RPMI8226 (cell line): ENCODE measurements at regions not wholly inside any gene's neighbourhood (a gene's known extent, or its start where the extent isn't known, plus 50 kb on each side); places are given as distances from the start of the nearest gene placed in this dataset.
"Not testable (repeated sequence)": the region's sequence is repeated elsewhere in the genome, so short reads cannot be mapped to it uniquely, and the experiment has no call there.

Experiments used
- DNase-seq: peaks from one replicate; pipeline ENCODE4 v3.0.0-alpha.2; 2015

GRCh38 chr21:18096413-18096812, 148.2 kb upstream of the CHODL start:
- not testable (repeated sequence) for DNase-seq

DNA sequence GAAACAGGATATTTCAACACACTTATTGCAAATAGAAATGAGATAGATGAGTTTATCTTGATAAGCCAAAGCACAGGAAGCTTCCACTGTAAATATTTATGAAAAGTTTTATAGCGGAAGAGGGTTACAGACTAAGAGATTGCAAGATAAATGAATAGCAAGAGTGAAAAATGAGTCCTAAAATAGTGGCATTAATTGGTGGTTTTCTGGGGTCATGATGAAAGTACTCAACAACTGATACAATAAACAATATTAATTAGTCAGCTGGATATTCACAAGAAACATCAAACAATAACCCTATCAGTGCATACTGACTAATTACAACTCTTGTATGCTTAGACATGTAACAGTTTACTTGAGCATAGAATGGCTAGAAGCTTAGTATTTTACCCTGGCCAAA, 154.8 kb upstream of the CHODL start:
- DNase-seq: no peak

DNA sequence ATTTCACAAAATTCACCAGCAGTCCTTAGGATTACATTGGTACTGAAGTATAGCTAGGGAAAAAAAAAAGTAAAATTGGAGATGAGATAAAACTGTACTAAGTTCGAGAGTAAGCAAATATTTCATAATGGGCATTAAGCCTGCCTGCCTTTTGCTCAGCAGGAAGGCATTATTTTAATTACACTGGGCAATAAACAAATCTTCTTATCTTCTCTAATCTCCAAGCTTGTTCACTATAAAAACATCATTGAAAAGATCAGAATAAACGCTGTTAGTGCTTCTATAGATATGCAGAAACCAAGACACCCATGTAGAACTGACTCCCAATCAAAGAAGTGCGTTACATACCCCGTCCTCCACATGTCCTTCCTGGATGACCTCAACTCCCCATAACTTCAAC, 174.2 kb upstream of the CHODL start:
- DNase-seq: no peak

GRCh38 chr21:18069875-18070274, 174.8 kb upstream of the CHODL start:
- DNase-seq: no peak

GRCh38 chr21:18060402-18060801, 184.2 kb upstream of the CHODL start:
- DNase-seq: no peak

GRCh38 chr21:18058731-18059398, 185.8 kb upstream of the CHODL start:
- DNase-seq: no peak

DNA sequence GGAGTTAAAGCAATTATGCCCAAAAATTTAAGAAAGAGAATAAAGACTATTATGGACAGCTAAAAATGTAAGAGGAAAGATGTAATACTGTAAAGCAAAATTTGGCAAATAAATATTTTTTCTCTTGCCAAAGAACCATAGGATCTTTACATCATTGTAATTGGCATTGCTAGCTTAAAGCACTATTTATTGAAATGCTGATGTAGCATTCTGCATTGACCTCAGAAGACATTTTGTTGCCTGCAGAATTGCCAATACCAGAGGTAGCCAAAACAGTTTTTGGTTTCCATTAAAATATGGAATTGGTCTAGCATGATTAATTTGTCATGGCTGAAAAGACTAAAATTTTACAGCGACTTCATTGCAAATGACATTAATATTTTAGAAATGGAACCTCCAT, 191.5 kb upstream of the CHODL start:
- DNase-seq: no peak

DNA sequence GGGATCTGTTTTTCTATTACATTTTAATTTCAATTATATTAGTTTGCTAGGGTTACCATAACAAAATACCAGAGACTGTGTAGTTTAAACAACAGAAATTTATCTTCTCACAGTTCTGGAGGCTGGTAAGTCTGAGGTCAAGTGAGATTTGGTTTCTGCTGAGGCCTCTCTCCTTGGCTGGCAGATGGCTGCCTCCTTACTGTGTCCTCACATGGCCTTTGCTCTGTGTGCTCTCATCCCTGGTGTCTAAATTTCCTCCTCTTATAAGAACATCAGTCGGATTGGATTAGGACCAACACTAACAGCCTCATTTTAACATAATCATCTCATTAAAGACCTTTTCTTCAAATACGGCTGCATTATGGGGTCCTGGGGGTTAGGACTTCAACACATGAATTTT, 195.2 kb upstream of the CHODL start:
- no peak for DNase-seq

DNA sequence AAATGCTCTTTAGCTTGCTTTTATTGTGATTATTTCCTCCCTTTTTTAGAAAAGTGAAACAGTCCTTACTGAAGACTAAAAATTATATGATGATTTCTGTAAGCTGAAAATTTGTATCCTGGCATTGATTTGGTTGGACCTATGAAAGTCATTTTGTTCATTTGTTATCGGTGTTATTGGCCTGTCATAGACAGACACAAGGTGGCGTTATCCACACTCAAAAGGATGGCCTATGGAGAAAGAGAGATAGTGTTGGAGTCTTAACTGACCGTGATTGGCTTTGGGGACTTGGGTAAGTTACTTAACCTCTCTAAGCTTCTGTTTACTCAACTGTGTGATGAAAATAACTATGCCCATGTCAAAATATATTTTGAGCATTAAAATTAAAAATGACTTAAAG, 203.6 kb upstream of the CHODL start:
- DNase-seq: peak; percentile 59

GRCh38 chr21:18030248-18030647, 211.1 kb upstream of the C21orf91 start:
- no peak for DNase-seq

DNA sequence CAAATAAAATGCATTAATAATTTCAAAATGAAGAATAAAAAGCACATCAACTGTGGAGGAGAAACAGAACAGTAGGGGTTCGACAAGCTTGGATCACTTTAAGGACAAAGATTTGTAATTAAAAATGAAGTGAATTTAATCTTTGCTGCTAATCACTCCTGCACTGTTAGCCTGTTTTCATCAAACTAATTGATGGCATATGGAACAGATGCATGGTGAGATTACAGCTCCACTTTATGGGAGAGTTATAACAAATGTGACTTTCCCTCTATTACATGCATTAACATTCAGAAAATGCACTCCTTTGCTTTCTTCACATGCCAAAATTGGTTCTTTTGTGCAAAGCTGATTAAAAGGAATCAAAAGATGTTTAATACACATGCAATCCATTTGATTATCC, 207.2 kb upstream of the C21orf91 start:
- no peak for DNase-seq

GRCh38 chr21:18023711-18024110, 204.6 kb upstream of the C21orf91 start:
- DNase-seq: no peak

- DNase-seq: no peak
Observed at GRCh38 chr21:18023157-18023556, 204.0 kb upstream of the C21orf91 start.

DNA sequence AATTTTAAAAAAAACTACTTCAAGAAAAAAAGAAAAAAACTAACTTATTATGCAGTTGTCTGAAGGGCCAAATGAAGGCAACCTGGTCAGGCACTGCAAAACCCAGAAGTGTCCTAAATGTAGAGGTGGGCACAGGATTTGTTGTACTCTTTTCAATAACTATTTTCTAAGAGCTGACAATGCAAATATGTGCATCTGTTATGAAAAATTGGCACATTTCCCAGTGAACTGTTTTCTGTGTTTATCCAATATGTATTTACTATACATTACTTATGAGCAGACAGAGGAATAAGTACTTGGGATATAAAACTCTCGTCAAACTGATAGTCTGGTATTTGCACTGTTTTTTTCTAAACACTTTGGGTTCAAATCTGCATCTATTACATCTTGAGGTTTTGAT, 188.0 kb upstream of the C21orf91 start:
- DNase-seq: peak; percentile 19

GRCh38 chr21:18006691-18007090, 187.5 kb upstream of the C21orf91 start:
- DNase-seq: no peak

- DNase-seq: no peak
Observed at GRCh38 chr21:18002393-18002792, 183.2 kb upstream of the C21orf91 start.

DNA sequence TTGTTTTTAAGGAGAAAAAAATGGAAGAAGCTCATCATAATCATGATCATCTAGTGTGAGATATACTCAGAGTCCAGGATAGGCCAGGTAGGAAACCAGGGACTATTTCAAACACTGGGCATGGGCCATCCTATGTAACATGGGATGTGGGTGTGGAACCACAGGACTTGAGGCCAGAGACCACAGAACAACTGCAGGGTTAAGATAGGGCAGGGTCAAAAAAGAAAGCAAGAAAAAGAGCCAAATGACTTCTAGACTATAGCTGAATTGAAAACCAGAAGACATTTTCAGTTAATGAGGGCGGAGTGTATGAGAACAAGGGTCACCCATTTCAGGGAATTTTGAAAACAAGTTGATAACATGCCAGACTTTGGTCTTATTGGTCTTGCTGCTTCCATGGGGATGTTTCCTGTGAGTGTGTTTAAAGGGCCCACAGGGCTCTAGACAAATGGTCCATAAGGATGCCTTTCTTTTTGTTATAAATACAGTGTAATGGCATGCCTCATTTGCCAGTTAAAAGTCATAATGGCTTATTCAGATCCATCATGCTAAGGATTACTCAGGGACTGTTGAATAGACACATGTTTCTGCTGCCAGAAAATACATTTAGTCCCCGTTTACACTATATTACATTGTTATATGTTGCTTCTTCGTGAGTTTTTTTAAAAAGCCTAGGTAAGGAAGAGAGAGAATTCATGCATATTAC, 182.0 kb upstream of the C21orf91 start:
- no peak for DNase-seq

- DNase-seq: not testable (repeated sequence)
Observed at GRCh38 chr21:17998599-17998998, 179.4 kb upstream of the C21orf91 start.

- no peak for DNase-seq
Observed at GRCh38 chr21:17989780-17990179, 170.6 kb upstream of the C21orf91 start.

DNA sequence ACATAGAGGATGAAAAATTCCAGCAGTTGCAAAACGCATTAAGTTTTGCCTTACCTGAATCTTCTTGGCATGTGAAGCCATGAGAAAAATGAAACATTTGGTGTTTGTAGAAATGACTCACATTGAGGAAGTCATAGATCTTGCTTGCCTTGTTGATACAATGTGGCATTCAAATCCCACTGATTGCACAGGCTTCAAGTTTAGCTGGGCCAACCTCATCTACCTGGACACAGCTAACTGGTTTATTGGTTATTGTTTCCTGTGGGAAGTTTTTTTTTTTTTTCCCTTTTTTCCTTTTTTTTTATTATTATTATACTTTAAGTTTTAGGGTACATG, 168.9 kb upstream of the C21orf91 start:
- no peak for DNase-seq

DNA sequence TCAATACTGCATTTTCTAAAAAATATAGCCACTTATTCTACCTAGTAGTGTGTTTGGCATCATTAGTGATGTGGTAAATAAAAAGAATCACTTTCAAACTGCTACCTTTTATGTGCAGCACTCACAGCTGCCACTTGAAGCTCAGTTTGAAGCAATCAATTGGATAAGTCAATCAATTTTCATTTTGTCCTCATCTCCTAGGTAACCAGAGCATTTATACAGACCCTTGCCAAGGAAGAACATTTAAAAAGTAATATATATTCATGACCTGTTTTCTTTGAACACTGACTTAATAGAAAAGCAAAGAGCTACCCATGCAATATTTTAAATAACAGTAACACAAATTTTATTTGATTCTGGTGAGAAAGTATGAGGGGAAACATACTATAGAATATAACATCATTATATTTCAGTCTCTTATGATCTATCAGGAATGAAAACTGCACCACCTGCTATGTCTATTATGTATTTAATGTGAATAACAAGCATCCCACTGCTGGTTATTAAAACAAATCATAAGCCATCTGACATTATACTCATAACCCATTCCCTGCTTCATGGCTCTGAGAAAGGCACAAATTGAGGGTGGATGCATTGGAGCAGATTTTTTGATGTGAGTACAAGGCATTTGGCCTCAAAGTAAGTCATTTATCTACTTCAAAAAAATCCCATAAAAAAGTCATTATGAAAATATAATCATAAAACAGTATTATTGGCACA, 168.4 kb upstream of the C21orf91 start:
- no peak for DNase-seq

DNA sequence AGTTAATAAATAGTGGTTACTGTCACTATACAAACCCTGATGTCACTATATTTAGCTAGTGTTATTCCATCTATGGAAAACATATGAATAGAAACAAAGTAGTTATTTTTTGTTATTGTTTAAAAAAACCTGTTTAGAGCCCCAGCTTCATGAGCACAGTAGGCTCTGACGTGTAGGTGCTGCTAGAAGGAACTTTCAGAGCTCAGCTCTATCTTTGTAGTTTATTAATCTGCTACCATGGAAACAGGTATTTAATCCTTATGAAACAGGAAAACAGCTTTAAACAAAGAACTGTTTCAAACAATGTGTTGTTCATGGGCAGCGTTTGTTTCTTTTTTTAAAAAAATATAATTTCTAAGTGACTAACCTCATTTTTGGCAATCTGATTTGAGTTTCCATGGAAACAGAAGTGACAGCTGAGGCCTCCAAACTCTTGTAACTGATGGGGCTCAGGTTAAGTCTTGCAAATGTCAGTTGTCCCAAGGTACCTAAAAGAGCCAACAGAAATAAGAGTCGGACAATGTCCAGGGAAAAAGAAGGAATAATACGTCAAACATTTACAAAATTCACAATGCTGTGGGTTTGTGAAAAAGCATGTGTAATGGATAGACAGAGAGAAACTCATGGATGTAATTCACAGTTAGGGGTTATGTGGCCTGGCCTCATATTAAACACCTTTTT, 162.0 kb upstream of the C21orf91 start:
- DNase-seq: no peak

DNA sequence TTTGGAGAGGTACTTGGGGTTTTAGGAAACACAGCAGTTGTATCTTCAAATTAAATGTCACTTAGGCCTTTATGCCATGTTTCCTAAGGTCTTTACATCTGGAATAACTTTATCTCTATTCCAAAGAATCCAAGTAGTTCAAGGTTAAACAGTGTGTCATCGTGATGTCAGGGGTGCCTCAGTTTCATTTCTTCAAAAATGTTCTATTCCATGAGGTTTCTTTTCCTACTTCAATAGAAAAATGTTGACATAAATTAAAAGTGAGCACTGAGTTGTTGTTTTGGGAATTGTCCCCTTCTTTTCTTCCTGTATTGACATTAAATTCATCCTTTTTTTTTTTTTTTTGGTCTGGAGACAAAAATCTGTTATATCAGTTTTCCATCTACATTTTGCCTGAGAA, 160.6 kb upstream of the C21orf91 start:
- DNase-seq: no peak

DNA sequence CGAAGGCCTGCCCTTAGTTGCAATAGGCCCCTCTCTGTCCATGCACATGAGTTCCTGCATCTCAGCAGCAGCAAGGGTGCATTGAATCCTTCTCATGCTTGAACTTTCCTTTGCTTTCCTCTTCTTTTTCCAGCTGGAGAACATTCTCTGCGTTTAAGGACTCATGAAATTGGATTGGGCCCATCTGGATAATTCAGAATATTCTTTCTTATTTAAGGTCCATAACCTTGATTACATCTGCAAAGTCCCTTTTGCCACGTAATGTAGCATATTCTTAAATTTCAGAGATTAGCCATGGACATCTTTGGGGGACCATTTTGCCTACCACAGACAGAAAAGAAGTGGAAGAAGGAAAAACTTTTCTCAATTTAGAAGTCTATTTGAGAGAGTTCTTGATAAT, 159.7 kb upstream of the C21orf91 start:
- DNase-seq: no peak
